Mucosa of rectum (tissue), 2 donors: ENCODE measurements at regions not wholly inside any gene's neighbourhood (a gene's known extent, or its start where the extent isn't known, plus 50 kb on each side); places are given as distances from the start of the nearest gene placed in this dataset.

Experiments used
- H3K27ac ChIP-seq, 2 donors: one replicate each; pipeline ENCODE4 v1.7.0; 2013; ENCODE audit warnings: inconsistent platforms in 2 of 2, low read depth in 2 of 2, low read length in 2 of 2
- H3K27me3 ChIP-seq, 2 donors: one replicate each; pipeline ENCODE4 v1.7.0; 2013; ENCODE audit warnings: low read length in 2 of 2; ENCODE audit not compliant: control insufficient read depth in 2 of 2, insufficient read depth in 2 of 2
- H3K36me3 ChIP-seq, 2 donors: one replicate each; pipeline ENCODE4 v1.7.0; 2013; ENCODE audit warnings: low read length in 2 of 2; ENCODE audit not compliant: control insufficient read depth in 2 of 2, insufficient read depth in 2 of 2
- H3K4me1 ChIP-seq, 2 donors: one replicate each; pipeline ENCODE4 v1.7.0; 2013; ENCODE audit warnings: low read length in 2 of 2, mild to moderate bottlenecking in 1 of 2; ENCODE audit not compliant: control insufficient read depth in 2 of 2, insufficient read depth in 2 of 2
- H3K4me3 ChIP-seq, 2 donors: one replicate each; pipeline ENCODE4 v1.7.0; 2013; ENCODE audit warnings: low read length in 2 of 2
- H3K9ac ChIP-seq, 2 donors: one replicate each; pipeline ENCODE4 v1.7.0; 2013; ENCODE audit warnings: low read length in 2 of 2, low read depth in 1 of 2, mild to moderate bottlenecking in 1 of 2
- H3K9me3 ChIP-seq, 2 donors: one replicate each; pipeline ENCODE4 v1.7.0; 2013; ENCODE audit warnings: low read length in 2 of 2; ENCODE audit not compliant: control insufficient read depth in 2 of 2
- donor health status: healthy.
- donor health status: Normal muscosa, but diverticular disease.

GRCh38 chr16:85536411-85537330, 76.5 kb upstream of the GSE1 start:
- H3K27ac ChIP-seq = peak overlapping the region in 1 of 2 donors; percentile 26
- no peak overlapping the region for H3K9ac ChIP-seq
- H3K9me3 ChIP-seq = no peaks in the 10 kb centered on the region
- H3K4me1 ChIP-seq = peaks cover 22 to 31% of the 10 kb centered on the region in 2 donors
- no peak overlapping the region for H3K4me3 ChIP-seq
- H3K36me3 ChIP-seq = no peaks in the 10 kb centered on the region
- H3K27me3 ChIP-seq = no peaks in the 10 kb centered on the region

GRCh38 chr16:85537331-85537788, 75.8 kb upstream of the GSE1 start:
- Histone ChIP-seq H3K27ac (no peak overlapping the region), H3K27me3 (no peaks in the 10 kb centered on the region), H3K36me3 (no peaks in the 10 kb centered on the region), H3K4me1 (peaks cover 23 to 35% of the 10 kb centered on the region in 2 donors), H3K4me3 (no peak overlapping the region), H3K9ac (no peak overlapping the region), H3K9me3 (no peaks in the 10 kb centered on the region)

DNA sequence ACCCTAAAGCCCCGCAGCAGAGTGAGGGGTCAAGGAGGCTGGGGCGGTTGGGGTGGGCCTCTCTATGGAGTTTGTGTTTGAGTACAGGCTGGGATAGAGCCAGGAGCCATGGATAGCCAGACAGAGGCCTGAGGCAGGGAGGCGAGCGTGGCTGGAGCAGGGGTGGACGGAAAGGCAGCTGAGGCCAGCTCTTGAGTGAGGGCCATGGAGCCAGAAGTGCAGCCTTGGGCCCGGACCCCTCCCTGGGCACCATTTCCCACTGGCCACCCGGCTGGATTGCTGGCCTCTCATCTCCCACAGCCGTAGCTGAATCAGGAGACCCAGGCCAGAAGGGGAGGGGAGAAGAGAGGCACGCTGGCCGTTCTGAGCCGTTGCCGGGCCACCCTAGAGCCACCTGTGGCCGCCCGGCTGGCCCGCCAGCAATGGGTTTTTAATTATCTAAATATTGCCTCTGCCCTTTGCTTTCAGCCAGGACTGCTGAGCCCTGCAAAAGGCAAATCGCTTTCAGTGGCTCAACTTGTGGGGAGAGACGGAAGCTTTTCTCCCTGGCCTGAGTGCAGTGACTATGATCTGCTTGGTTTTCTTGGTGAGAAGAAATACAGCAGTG, 75.2 kb upstream of the GSE1 start:
- Histone ChIP-seq H3K27ac (no peak overlapping the region), H3K4me1 (peaks cover 24 to 35% of the 10 kb centered on the region in 2 donors), H3K9ac (no peak overlapping the region)

GRCh38 chr16:85539084-85539483, 74.0 kb upstream of the GSE1 start:
- Histone ChIP-seq H3K27me3 (no peaks in the 10 kb centered on the region), H3K4me3 (no peak overlapping the region), H3K27ac (no peak overlapping the region), H3K9me3 (no peaks in the 10 kb centered on the region), H3K4me1 (peaks cover 24 to 35% of the 10 kb centered on the region in 2 donors), H3K9ac (no peak overlapping the region), H3K36me3 (no peaks in the 10 kb centered on the region)

More for the DNA sequence above, 75.2 kb upstream of the GSE1 start:
- Histone ChIP-seq H3K9me3 (no peaks in the 10 kb centered on the region), H3K36me3 (no peaks in the 10 kb centered on the region), H3K27me3 (no peaks in the 10 kb centered on the region), H3K4me3 (no peak overlapping the region)

GRCh38 chr16:85539629-85540291, 73.4 kb upstream of the GSE1 start:
- no peak overlapping the region for H3K4me3 ChIP-seq
- no peaks in the 10 kb centered on the region for H3K9me3 ChIP-seq
- H3K4me1 ChIP-seq = peaks cover 23 to 33% of the 10 kb centered on the region in 2 donors
- H3K36me3 ChIP-seq = no peaks in the 10 kb centered on the region
- H3K27ac ChIP-seq = no peak overlapping the region
- H3K27me3 ChIP-seq = no peaks in the 10 kb centered on the region
- H3K9ac ChIP-seq = no peak overlapping the region

DNA sequence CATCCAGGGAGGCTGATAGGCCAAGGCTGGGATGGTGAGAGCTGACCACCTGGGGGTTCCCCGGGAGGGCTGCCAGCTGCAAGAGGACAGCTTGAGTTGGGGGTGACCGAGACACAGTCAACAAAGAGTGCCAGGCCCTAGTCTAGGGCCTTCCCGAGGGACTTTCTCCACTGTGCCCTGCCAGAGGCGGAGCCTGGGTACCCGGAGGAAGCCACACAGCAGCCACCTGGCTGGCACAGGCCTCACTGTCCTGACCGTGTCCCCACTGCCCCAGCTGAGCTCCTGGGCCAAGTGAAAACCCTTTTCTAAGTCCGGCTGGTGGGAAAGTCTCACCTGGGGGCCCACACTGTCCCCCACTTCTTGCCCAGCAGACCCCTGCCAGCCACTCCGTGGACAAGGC, 71.9 kb upstream of the GSE1 start:
- Histone ChIP-seq H3K4me3 (no peak overlapping the region), H3K36me3 (no peaks in the 10 kb centered on the region), H3K27ac (no peak overlapping the region), H3K9ac (no peak overlapping the region), H3K9me3 (no peaks in the 10 kb centered on the region), H3K4me1 (peaks cover 9 to 19% of the 10 kb centered on the region in 2 donors), H3K27me3 (no peaks in the 10 kb centered on the region)

DNA sequence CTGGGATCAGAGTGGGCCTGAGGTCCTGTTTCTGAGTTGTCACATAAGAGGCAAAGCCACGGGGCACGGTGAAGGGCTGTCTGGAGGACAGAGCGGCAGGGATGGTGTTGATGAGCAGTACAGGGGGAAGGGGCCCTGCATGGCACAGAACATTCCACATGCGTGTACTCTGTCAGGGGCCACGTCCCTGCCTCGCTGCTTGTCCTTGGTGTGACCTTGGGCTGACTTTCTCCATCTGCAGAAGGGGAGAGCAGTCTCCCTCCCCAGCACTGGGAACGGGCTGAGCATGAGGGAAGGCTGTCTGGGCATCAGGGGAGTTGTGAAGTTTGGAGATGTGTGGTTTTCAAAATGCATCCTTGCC, 71.5 kb upstream of the GSE1 start:
- Histone ChIP-seq H3K4me3 (no peak overlapping the region), H3K36me3 (no peaks in the 10 kb centered on the region), H3K27ac (no peak overlapping the region), H3K4me1 (peaks cover 4 to 15% of the 10 kb centered on the region in 2 donors), H3K27me3 (no peaks in the 10 kb centered on the region), H3K9ac (no peak overlapping the region), H3K9me3 (no peaks in the 10 kb centered on the region)

- peaks cover 2 to 10% of the 10 kb centered on the region in 2 donors for H3K4me1 ChIP-seq
- no peak overlapping the region for H3K27ac ChIP-seq
- no peak overlapping the region for H3K4me3 ChIP-seq
- H3K27me3 ChIP-seq = no peaks in the 10 kb centered on the region
- no peak overlapping the region for H3K9ac ChIP-seq
- H3K9me3 ChIP-seq = no peaks in the 10 kb centered on the region
- H3K36me3 ChIP-seq = no peaks in the 10 kb centered on the region
Measured at GRCh38 chr16:85541980-85542900, 70.9 kb upstream of the GSE1 start.

DNA sequence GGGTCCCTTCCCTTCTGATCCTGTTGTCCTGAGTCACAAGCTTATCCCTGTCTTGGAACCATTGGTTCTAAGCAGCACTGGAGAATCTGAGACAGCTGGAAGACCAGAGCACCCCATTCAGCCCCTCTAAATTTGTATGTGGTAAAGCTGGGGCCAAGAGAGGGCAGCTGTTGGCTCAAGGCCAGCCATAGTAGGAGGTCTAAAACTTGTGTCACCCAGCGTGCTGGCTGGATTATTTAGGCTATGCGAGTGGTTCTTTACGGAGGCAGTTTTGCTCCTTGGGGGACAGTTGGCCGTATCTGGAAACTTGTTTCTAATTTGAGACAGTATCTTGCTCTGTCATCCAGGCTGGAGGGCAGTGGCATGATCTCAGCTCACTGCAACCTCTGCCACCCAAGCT, 69.6 kb upstream of the GSE1 start:
- Histone ChIP-seq H3K27ac (no peak overlapping the region), H3K27me3 (no peaks in the 10 kb centered on the region), H3K9me3 (no peaks in the 10 kb centered on the region), H3K36me3 (no peaks in the 10 kb centered on the region), H3K9ac (no peak overlapping the region), H3K4me3 (no peak overlapping the region), H3K4me1 (peaks cover 2 to 10% of the 10 kb centered on the region in 2 donors)
